CD4-positive, alpha-beta T cell treated with Interleukin-17A for 1 hour (primary cell): ENCODE measurements at regions not wholly inside any gene's neighbourhood (a gene's known extent, or its start where the extent isn't known, plus 50 kb on each side); places are given as distances from the start of the nearest gene placed in this dataset.
"Not testable (repeated sequence)": the region's sequence is repeated elsewhere in the genome, so short reads cannot be mapped to it uniquely, and the experiment has no call there.

ENCODE experiments used
- DNase-seq: peaks from one replicate; pipeline ENCODE4 v3.0.0-alpha.2; 2020

DNA sequence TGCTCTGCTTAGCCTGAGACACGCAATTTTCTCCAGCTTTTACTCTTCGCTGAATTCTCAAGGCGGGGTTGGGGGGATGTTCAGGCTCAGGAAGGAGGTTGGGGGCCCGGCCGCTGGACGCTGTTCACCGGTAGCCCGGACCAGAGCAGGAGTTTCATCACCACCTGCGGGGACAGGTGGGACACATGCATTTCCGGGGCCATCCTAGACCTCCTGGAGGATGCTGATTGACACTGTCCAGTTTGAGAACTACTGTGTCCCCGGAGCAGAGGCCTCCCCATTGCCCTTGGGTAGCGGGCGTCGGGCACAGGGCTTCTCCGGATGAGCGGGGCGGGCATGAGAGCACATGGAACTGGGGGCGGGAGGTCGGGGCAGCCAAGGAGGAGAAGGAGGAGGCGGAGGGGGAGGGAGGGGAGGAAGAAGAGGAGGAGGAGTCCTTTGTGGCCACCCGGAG, 144.0 kb upstream of the GRK3 start:
- no peak for DNase-seq

DNA sequence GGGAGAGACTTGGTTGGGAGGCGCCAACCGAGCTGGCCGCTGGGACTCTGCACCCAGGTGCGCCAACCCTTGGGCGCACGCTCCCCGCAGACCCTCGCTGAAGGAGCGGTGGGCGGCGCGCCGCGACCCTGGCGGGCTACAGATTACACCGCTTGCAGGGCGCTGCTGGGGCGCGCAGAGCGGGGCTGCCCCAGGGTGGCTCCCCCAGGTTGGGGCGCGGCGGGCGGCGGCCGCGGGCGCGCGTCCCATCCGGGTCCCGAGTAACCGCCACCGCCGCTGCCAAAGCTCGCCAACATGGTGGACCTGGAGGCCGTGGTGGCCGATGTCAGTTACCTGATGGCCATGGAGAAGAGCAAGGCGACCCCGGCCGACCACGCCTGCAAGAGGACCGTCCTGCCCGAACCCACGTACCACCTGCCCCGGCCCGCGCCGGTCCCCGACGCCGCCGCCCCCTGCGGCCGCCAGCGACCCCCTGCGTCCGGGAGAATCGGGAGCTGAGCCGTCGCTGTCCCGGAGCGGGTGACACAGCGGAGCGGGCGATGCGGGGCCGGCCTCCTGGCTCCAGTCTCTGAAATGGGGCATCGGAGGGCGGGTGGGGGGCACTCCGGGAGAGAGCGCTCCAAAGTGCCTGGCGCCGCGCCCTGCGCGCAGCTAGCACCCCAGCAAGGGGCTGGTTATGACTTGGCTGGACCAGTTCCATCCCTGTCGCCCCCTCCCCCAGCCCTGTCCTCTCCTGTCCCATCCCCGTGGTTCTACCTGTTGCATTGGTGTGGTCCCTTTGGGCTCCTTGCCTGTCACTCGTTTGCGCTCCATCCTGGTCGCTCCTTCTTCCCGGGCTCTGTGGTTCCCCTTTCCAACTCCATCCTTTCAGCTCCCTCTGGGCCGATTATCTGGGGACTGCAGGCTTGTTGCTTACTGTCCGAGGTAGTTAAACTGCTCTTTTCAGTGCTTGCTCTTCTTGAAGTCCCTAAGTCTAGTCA, 143.3 kb upstream of the GRK3 start:
- DNase-seq = no peak

DNA sequence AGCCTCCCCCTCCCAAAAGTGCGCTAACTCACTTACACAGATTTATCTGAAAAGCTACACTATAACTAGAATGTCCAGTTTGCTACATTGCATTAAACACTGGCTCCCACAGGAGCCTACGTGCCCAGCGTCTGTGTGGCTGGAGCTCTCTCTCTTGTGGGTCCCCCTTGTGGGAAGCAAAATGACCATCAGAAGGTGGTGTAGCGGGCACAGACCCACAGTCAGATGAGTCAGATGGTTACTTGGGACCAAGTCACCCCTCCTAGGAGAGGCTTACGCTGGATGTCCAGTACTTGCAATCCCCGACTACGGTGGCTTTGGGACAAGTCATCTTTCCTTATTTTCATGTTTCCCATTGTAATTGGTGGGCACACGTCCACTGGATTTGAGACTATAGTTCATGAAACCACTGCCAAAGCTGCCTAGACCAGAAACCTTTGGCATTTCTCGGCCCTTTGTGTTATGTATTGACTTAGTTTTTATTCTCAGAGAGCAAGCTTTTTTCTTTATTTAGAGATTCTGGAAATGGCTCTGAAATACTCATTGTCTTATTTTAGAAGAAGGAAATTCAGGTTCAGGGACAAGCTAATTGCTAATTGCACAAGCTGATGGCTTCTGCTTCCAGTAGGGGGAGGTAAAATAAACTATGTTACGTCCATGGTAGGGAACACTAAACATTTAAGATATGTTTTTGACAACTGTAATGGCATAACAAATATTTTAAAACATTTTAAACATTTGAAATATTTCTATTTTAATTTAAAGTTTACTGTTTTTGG, 137.8 kb upstream of the GRK3 start:
- DNase-seq = not testable (repeated sequence)

DNA sequence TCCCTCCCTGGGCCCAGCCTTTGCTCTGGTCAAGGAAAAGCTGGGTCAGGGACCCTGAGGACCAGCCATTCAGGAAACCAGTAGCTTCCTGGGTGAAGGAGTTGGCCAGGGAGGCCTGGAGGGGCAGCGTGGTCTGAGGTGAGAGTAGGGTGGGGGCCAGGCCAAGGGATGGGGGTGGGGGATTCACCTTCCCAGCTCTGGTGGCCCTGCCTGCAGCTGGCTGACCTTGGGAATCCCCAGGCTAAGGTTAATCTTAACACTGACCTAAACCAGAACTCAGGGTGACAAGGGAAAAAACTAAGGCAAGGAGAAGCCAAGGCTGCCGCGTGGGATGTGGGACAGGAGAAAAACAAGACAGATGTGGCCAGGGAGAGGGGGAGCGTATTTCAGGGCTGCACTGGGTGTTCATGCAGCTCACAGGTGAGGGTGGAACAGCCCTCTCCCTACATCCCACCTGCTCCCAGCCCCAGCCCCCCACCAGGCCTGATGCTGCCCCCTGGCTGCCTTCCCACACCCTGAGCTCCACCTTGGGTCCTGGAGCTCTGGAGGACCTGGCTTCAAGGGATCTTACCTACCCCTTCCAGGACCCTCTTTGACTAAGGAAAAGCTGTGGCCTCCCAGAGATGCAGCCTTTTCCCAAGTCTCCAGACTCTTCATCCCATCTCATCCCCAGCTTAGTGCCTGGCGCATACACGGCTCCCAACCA, 132.7 kb upstream of the GRK3 start:
- not testable (repeated sequence) for DNase-seq

- DNase-seq = not testable (repeated sequence)
Observed at GRCh38 chr22:25433381-25433970, 131.0 kb upstream of the GRK3 start.

GRCh38 chr22:25437414-25438160, 126.9 kb upstream of the GRK3 start:
- no peak for DNase-seq

DNA sequence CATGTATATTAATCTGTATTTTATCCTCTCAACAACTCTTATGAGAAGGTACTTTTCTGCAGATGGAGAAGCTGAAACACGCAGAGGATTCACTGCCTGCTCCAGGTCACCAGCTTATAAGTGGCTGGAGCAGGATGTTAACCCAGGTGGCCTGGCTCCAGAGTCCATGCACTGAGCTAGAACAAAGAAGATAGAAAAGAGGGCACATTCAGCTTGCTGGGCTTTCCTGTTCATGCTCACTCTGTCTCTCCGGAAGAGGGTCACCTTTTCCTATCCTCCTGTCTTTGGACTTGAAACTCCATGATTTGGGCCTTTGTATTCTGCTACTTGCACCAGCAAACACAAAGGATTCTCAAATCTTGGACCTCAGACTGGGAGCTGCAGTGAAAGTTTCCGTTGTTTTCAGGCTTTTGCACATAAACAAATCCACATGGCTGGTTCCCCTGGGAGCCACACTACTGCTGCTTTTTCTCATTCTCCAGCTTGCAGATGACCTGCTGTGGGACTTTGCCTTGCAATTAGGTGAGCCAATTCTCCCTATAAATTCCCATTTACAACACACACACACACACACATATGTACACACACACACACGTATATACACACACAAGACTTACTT, 117.3 kb upstream of the GRK3 start:
- DNase-seq = no peak

DNA sequence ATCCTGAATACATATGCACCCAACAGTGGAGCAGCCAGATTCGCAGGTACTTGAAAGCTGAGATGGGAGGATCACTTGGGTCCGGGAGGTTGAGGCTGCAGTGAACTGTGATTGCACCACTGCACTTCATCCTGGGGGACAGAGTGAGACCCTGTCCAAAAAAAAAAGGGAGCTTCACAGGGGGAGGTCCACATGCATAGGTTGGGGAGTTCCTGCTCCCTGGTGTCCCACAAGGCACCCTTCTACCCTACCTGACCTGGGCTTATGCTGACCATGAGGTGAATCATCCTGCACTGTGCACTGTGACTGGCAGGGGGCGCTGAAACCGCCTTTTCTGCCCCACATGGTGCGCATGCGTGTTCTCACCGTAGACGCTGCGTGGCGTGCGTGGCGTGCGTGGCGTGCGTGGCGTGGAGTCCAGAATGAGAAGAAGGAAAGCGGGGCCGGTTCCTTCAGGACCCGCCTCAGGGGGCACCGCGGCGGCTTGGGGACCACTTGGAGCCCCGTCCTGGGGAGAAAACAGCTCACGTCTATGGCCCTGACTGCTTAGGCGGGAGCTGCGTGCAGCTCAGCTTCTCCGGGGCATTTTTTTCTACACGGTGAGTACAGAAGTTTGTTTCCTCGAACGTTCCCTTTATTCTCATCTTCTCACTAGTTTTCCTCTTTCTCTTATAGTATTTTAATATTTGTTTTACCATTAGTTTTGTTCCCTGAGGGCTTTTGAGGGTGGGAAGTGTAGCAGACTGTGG, 116.6 kb upstream of the GRK3 start:
- DNase-seq = peak; percentile 90

- peak; percentile 11 for DNase-seq
Observed at GRCh38 chr22:25448435-25449051, 115.9 kb upstream of the GRK3 start.

GRCh38 chr22:25449781-25450317, 114.6 kb upstream of the GRK3 start:
- no peak for DNase-seq

- no peak for DNase-seq
Observed at GRCh38 chr22:25451480-25452114, 112.9 kb upstream of the GRK3 start.

DNA sequence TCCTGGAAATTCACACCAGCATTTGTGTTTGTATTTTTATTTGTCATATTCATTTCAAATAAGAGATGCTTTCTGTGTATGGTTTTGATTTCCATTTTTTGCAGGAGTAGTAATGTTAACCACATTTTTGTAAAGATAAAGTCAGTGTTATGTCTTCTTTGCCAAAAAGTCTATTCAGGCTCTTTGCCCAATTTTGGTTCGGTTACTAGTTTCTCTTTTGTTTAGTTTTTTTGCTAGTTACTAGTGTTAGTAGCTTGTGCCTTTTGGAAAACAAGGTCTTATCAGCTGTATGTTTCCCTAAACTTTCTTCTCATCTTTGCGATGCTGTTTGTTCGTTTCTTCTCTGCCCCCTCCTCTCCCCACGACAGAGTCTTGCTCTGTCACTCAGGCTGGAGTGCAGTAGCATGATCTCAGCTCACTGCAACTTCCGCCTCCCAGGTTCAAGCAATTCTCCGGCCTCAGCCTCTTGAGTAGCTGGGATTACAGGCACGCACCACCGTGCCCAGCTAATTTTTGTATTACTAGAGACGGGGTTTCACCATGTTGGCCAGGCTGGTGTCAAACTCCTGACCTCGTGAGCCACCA, 112.3 kb upstream of the GRK3 start:
- DNase-seq = no peak

- DNase-seq = no peak
Observed at GRCh38 chr22:25453058-25453457, 111.4 kb upstream of the GRK3 start.

DNA sequence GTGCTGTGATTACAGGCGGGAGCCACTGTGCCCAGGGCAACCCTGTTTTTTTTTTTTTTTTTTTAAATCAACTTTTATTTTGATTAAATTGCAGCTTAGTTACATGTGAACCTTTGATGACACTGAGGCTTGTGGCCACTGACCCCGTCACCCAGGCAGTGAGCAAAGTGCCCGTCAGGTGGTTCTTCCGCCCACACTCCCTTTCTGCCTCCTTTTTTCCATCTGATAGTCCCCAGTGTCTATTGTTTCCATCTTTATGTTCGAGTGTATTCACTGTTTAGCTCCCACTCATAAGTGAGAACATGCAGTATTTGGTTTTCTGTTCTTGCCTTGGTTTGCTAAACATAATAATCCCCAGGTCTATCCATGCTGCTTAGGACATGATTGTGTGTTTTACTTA, 110.9 kb upstream of the GRK3 start:
- DNase-seq = no peak

- not testable (repeated sequence) for DNase-seq
Observed at GRCh38 chr22:25456300-25457043, 108.0 kb upstream of the GRK3 start.

DNA sequence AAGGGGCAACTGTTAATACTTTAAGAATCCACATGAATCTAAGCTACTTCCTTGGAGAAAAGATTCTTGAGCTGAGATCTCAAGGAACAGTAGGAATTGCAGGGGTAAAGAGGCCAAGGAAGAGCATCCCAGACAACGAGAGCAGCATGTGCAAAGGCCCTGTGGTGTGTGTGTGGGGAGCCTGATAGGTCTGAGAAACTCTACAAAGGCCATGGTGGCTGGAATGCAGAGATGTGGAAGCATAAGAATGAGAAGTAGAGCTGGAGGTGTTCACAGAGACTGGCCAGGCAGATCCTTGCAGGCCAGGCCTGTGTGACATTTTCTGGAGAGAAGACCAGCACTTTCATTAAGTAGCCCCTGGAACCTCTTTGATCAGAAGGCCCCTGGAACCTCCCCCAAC, 105.8 kb upstream of the GRK3 start:
- DNase-seq = not testable (repeated sequence)

DNA sequence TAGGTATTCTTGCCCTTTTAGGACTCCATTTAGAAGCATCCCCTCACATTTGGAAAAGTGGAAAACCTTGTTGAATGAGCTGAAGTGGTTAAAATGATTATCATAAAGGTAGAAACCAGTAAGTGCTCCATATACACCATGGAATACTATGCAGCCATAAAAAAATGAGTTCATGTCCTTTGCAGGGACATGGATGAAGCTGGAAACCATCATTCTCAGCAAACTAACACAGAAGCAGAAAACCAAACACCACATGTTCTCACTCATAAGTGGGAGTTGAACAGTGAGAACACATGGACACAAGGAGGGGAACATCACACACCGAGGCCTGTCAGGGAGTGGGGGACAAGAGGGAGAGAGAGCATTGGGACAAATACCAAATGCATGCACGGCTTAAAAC, 103.8 kb upstream of the GRK3 start:
- not testable (repeated sequence) for DNase-seq

- DNase-seq = no peak
Observed at GRCh38 chr22:25461301-25461700, 103.2 kb upstream of the GRK3 start.
